Stimulated activated CD4-positive, alpha-beta T cell treated with anti-CD3 and anti-CD28 coated beads, Interleukin-12 subunit alpha, Interleukin-12 subunit beta, amount 100 ng/mL, for 4 hours (primary cell): ENCODE measurements at regions not wholly inside any gene's neighbourhood (a gene's known extent, or its start where the extent isn't known, plus 50 kb on each side); places are given as distances from the start of the nearest gene placed in this dataset.

Experiments
- DNase-seq: peaks from one replicate; pipeline ENCODE4 v3.0.0-alpha.2; 2020

DNA sequence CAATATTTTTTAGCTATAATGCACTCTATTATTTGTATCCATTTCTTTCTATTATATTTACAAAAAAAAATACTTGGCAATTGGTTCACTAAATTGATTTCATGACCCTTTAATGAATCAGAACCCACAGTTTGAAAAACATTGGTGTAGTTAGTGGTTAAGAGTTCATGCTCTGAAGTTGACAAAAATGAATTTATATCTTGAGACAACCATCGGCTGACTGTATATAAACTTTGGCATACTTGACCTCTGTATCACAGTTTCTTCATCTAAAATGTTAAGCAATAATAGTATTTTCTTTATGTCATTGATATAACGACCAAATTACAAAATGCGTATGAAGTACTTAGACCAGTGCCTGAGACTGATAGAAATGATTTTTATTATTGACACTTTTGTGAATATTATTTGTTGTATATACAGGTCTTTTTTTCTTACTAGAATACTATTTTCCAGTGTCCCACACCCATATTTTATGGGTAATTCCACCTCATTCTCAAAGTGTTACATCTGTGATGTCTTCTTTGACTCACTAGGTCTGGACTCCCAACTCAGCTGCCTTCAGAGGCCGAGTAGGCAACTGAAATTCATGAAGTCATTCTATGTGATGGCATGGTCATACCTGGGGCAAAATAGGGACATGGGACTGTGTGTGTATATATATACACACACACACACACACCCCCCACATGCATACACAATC is 459.2 kb downstream of the RFPL4B start:
- DNase-seq: no peak

DNA sequence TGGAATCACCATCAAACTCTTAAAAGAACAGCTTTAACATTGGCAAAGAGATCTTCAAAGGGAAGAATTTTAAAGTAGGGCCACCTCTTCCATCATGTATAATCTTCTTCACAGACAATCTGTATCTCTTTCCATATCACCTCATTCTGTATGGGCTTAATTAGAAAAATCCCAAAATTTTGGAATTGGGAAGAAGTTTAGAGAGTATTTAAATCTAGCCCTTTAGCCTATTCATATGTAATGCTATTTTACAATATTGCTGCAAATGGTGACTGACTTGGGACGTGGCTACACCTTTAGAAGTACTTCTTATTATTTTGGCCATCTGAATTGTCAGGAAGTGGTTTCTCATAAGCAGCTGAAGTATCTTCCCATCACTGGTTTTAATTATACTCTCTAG is 474.3 kb downstream of the RFPL4B start:
- no peak for DNase-seq

DNA sequence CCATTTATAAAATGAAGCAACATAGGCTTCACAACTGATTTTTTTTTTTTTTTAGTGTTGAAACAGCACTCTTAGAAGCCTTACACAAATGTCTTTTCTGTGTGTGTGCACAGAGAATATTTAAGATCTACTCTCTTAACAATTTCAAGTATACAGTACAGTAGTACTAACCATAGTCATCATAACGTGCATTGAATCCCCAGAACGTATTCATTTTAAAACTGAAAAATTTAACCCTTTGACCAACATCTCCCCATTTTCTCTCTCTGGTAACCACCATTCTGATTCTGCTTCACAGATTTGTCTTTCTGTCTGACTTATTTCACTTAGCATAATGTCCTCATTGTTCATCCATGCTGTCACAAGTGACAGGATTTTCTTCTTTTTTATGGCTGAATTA is 475.6 kb downstream of the RFPL4B start:
- DNase-seq: no peak

DNA sequence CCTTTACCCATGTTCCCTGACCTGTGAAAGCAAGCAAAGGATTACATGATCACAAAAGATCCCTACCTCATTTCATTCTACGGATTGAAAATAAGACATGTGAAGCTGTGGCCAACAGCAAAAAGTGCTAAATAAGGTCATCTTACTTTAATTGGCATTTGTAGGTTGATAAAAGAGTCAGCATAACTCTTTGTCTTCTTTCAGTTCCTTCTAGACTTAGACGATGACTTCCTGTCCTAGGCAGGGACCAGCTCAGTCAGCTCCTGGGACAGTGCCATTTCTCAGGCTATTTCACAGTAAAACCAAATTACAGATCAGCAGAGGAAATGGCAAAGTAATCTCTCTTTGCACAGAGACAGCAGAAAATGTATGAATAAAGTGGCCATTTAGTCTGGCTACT is 480.7 kb downstream of the RFPL4B start:
- no peak for DNase-seq

DNA sequence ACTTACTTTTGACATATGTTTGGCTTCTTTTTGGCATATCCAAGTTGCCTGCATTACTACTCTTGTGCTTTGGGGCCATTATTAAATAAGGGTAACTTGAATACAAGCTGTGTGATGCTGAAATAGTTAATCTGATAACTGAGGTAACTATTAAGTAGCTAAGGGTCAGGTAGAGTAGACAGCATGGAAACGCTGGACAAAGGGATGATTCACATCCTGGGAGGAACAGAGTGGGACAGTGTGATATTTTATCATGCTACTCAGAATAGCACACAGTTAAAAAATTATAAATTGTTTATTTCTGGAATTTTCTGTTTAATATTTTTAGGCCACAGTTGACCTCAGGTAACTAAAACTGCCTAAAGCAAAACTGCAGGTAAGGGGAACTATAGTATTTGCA is 483.9 kb downstream of the RFPL4B start:
- DNase-seq: no peak

DNA sequence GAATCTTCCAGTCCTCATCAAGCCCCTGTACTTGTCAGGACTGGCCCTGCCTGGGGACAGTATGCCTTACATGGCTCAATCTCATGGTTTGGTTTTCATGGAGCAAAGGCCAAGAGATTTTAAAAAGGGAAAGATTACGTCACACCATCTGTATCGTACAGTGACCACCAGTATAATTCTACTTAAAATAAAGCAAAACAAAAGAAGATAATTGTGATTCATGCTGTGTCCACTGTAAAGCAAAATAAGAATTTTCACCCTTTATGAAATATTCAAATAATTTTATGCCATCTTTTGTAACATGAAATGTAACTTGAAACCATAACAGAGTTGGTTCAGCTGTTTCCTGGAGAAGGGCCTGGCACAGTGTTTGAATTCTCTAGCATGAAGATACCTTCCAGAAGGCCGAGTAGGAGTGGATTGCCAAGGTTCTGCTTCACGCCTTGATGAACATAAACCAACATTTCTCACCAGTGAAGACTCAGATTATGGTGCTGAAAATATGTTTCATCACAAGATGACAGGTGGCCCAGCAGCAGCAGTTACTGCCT is 486.5 kb downstream of the RFPL4B start:
- DNase-seq: no peak

DNA sequence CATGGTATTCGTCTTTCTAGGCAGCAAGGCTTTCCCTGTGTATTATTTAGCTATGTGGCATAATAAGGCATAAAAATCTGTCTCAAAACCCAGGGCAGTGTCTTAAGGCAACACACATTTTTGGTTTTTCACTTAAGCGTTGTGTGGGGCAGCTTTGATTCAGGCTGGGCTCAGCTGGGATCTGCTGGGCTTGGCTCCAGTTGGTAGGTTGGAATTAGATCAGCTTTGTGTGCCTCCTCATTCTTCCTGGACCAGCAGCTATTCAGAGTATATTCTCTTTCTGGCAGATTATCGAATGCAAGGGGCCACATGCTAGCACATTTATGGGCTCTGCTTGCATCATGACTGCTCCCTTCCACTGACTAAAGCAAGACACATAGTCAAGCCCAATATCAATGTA is 487.9 kb downstream of the RFPL4B start:
- no peak for DNase-seq

DNA sequence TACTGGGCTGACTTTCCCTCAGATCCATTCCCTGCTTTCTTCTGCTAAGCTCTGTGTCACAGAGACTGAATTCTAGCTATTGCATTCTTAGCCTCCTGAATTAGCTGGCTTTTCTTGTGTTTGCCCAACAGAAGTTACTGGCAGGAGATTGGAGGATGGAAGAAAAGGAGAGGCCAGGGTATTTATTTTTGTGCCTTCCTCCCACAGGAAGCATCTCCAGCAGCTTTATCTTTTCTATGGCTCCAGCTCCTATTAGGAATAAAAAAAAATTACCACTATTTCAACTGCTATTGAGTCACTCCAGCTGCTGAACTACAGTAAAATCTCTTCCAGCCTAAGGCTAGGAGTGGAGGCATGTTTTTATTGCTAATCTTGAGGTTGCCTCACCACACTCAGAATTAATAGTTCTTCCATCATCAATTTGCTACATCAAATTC is 492.4 kb downstream of the RFPL4B start:
- DNase-seq: no peak

DNA sequence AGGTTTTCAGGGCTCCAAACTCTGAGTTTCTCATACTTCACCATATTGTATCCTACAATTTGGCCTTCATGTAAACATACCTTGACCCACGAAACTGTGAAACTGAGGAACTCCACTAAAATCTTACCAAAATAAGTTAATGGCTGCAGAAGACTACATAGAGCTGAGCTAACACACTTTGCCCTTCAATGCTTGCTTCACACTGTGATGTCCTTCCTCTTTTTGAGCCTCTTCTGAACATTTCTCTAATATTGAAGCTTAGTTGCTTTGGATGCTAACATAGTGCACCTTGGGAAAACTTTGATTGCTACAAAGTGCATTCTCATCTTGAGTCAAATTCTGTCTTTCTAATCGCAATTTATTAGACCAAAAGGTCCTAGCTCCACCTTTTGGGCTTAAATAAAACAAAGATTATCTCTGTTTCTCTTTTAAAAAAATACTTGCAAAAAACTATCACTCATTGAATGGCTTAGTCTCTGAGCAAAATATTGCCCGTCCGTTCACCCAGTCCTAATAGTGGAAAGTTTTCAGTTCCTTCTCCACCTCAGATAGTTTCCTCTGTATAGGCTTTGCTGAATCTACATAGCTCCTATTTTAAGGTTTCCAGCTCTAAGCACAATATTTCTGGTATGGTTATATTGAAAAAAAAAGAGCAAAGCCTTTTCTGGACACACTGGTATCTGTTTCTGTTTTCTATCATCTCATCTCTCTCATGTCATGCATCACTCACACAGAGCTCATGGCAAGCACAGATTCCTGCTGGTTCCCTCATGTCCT is 494.6 kb downstream of the RFPL4B start:
- DNase-seq: no peak

DNA sequence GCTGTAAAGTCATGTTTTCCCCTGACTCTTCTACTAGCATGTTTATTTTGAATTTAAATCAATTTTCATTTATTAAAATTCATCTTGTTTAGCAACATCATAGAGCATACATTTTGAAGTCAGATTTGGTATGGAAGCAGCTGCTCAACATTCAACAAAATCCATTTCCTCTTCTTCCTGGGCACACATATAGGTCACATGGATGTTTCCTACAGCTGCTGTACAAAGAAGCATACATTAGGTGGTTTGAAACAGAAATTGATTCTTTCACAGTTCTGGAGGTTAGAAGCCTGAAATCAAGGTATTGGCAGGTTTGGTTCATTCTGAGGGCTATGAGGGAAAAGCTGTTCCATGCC is 495.2 kb downstream of the RFPL4B start:
- DNase-seq: no peak

DNA sequence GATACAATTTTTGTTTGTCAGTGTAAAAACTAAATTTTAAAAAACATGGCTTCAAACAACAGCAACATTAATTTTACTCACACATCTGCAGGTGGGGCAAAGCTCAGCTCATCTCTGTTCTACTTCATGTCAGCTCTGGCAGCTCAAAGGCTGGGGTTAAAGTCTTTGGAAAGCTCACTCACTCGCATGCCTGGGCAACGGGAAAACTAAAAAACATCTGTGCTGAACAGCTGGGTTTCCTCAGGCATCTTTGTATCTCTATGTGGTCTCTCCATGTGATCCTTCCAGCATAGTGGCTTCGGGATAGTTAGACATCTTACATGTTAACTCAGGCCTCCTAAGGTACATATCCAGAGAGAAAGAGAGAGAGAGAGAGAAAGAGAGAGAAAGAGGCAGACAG is 499.6 kb downstream of the RFPL4B start:
- DNase-seq: no peak

DNA sequence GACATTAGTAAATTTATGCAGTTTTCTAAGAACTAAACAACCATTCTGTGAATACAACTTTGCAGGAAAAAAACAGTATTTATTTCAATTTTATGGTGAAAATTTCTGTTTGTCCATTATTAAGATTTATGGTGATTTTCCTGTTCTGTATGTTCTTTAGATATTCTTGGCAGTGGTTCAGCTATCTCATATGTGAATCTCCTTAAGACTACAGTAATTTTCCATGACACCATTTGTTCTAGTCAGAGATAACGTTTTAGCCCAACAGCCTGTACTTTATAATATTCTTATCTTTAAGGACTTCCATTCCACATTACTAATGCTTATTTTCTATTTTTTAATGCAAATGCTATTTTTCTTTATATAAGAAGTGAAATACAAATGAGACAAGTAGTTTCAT is 504.0 kb downstream of the RFPL4B start:
- DNase-seq: no peak

DNA sequence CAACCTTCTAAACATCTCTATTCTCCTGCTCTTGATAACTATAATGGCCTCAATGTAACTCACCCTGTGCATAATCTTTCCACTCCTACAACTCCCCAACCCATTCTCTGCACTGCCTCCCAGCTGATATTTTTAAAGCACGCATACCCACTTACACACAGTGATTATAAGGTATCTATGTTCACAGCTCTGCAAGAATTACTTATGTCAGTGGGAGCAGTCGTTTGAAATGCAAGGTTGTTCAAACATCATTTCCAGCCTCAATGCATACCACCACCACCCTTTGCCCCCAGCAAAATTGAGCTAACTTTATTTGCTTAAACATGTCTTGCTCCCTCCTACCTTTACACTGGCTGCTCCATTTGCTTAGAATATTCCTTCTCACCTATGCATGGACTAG is 506.0 kb downstream of the RFPL4B start:
- DNase-seq: no peak

DNA sequence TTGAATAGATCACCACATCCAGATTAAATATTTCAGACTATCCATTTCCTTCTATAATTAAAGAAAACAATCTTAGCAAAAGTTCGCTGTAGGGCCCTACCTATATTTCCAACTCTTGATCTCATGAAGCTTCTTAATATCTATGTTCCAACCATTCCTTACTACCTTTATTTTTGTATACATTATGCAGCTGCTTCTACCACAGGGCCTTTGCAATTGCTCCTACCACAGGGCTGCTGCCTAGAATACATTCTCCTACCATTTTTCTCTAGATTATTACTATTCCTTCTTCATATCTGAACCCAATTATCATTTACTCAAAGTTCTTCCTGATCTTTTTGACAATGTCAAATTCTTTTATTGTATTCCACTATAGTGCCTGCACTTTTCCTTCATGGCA is 516.6 kb downstream of the RFPL4B start:
- no peak for DNase-seq

DNA sequence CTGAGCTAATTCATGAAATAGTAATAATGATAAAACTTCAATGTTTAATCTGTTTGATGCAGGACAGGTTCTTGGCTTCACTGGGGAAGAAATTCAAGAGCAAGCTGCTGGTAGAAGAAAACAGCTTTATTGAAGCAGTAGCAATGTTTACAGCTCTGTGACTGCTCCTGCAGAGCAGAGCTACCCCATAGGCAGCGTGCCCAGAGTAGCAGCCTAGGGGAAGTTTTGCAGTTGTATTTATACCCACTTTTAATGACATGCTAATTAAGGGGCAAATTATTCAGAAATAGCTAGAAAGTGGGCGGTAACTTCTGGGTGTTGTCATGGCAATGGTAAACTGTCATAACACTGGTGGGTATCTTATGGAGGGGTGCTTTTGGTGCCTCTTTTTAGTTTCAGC is 518.0 kb downstream of the RFPL4B start:
- no peak for DNase-seq

DNA sequence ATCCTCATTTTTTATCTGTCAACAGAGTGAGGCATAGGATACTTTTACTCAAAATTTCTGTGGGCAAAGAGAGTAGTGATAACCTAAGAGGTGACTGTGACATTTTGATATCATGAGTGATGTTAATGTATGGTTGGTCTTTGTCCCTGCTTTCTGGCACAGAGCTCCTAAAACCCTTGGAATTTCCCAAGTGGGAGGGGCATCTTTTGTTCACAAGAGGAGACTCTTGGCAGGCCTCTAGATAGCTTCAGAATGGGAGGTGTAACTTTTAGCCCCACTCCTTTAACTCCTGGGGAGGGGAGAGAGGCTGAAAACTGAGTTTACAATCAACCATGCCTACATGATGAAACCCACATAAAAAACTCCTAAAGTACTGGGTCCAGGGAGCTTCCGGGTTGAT is 527.8 kb downstream of the RFPL4B start:
- no peak for DNase-seq

DNA sequence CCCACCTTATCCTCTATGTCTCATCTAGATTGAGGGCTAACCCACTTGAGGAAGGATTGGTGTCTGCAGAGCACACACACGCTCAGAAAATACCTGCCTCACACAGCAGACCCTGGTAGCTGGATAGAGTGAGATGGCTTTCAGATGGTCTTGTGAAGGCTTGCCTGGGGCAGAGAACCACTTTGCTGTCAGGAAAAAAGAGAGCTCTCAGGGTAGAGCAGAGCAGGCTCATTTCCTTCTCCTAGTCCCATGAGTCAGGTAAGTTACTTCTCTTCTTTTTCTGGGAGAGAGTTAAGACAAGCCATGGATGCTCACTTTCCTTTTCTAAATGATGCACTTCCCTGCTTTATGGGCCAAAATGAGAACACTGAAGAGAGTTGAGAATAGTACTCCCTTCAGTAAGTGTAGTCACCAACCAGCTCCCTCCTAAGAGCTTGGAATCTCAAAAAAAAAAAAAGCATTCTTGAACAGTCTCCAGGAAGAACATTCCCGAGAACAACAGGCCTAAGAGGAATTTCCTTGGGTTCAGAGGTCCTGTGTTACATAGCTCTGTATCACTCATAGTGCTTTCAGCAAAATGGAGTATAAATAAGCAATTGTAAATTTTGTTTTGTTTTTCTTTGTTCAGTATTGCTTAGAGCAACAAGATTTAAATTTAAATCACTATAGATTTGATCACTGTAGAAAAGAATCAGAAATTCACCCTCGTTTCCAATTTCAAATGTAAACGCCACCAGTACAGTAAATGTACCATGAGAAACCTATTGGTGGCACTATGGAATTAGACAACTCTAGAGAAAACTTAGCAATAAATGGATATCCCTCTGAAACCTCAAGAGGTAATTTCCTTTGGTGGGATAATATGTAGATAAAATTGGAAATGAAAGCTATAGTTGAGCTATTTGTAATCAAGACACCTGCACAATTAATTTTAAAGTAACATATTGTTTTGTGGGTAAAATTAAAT is 530.3 kb downstream of the RFPL4B start:
- no peak for DNase-seq

DNA sequence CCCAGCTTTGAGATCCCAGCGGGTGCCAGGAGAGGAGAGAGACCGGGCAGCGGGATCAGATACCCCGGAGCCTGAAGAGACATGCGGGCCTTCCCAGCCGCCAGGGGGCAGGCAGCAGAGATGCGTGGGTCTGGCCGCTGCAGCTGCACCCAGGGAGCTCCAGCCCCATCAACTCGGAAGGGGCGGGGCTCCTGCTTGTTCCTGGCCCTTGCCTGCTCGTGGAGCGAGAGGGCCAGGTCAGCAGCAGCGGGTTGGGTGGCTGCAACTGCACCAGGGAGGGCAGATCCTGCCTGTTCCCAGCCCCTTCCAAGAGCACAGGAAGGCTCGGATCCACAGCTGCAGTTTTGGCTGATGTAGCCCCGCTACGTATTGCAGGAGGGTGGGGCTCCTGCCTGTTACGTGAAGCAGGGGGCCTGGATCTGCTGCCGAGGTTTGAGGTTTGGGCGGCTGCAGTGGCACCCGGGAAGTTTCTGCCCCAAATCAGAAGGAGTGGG is 532.8 kb downstream of the RFPL4B start:
- no peak for DNase-seq

DNA sequence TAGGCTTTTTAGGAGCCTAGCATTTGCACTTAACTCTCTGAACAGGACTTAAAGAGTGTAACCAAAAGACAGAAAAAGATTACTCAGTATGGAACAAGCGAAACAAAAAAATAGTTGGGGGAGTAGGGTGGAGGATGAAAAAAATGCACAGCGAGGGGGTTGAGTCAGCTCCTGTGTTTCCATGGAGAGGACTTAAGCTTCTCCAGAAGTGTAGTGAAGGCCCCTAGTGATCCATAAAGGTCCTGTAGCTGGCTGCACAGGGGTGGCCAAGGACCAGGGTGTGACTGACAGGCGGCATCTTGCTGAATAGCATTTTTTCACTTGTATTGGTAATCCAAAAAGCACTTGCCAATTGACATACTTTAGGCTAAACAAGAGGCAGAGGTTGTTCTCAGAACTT is 533.9 kb downstream of the RFPL4B start:
- DNase-seq: no peak

DNA sequence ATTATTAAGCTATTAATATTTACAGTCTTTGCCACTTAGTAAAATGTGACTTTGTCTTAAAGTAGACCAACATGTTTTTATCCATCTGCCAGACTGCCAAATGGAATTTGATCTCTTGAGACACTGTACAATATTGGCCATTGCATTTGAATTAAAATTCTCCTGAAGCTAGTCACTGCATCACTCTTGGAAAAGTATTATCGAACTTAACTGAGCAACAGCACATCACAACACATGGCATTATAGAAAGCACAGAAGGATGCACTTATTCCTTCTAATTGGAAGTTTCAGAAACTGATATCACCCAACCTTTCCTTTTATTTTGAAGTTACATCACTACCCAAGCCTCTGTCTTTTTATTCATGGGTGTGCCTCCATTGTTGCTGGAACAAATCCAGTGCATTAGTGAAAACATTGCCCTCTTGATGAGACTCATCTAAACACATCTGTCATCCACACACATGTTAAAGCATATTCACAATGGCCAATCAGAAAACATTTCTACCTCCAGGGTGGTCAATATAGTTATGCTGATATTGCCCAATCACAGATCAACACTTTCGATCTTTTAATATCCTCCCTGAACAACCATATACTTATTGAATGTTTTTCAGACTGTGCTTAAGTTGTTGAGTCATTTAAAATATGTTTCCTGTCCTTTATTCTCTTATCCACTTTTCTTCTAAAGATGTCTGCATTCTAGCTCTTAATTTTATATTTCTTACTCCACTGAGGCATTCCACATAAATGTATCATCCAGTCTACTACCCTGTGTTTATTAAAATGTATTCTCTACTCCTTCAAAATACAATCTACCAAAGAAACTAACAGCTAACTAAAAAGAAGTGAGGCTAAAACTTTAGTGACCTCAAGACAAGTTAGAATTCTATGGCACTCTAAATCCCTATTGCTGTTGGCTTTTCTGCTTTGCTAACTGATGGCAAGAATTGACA is 535.0 kb downstream of the RFPL4B start:
- DNase-seq: no peak

DNA sequence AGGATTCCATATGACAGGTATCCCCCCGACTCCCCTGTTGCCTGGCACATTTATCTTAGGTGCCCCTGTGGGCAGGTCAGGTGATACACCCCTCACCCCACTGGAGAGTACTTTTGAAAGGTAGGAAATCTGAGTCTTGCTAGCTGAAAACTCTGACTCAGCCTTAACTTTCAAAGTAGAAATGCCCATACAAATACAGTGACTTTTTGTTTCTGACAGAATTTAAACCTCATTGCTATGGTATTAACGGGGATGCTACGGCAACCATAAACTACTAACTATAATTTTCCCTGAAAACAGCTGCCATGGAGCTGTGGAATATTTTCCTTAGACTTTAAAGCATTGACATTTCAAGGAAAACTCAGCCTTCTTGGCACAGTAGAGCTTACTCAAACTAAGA is 536.0 kb downstream of the RFPL4B start:
- DNase-seq: no peak

DNA sequence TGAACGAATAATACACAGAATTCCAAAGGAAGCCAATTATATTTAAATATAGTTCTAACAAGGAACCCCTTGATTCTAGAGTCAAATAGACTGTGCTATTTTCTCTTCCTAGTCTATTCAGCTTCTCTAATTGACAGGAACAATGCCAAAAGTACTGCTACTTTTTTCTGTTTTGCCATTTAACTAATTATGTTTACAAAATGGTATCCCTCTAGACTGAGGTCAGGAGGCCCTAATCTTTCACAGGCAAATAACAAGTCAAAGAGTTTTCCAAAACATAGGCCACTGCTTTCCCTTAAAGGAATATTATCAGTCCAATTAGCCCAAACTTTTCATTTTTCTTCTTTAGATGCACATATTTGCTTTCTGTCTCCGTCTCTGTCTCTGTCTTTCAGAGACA is 539.3 kb downstream of the RFPL4B start:
- DNase-seq: no peak
